Stimulated activated CD8-positive, alpha-beta memory T cell treated with anti-CD3 and anti-CD28 coated beads, Interleukin-4, amount 100 ng/mL, for 4 hours (primary cell): ENCODE measurements at regions not wholly inside any gene's neighbourhood (a gene's known extent, or its start where the extent isn't known, plus 50 kb on each side); places are given as distances from the start of the nearest gene placed in this dataset.
"Not testable (repeated sequence)": the region's sequence is repeated elsewhere in the genome, so short reads cannot be mapped to it uniquely, and the experiment has no call there.

Experiments used
- DNase-seq, 2 donors: peaks; one replicate each; pipeline ENCODE4 v3.0.0-alpha.2; 2020; ENCODE audit warnings: low read depth in 2 of 2, low spot score in 1 of 2

DNA sequence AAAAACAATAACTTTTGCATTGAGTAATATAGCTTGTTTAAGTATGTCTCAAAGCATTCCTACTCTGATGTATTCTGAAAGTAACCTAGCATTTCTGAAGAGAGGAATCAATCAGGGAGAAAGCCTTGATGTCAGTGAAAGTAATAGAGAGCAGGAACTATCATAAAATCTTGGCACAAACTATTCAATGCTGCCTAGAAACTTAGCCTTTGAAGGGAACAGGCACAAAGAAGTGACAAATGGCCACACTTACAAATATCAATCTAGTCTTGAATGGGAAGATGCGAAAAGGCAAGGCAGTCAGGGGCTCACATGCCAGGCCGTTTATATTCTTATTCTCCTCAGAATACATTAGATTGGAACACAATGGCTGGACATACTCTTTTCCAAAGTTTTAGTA, 576.5 kb upstream of the ANO3 start:
- no peak for DNase-seq

DNA sequence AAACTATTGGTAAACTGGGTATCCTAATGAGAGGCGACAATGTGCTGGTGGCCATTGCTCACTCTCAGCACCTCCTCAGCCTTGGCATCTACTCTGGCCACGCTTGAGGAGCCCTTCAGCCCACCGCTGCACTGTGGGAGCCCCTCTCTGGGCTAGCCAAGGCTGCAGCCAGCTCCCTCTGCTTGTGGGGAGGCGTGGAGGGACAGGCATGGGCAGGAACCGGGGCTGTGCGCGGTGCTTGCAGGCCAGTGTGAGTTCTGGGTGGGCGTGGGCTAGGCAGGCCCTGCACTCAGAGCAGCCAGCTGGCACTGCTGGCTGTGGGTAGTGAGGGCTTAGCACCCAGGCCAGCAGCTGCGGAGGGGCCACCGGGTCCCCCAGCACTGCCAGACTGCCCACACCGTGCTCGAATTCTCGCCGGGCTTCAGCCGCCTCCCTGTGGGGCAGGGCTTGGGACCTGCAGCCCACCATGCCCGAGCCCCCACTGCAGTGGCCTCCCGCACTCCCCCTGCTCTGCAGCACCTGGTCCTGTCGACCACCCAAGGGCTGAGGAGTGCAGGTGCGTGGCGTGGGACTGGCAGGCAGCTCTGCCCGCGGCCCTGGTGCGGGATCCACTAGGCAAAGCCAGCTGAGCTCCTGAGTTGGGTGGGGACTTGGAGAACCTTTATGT, 575.9 kb upstream of the ANO3 start:
- no peak for DNase-seq

DNA sequence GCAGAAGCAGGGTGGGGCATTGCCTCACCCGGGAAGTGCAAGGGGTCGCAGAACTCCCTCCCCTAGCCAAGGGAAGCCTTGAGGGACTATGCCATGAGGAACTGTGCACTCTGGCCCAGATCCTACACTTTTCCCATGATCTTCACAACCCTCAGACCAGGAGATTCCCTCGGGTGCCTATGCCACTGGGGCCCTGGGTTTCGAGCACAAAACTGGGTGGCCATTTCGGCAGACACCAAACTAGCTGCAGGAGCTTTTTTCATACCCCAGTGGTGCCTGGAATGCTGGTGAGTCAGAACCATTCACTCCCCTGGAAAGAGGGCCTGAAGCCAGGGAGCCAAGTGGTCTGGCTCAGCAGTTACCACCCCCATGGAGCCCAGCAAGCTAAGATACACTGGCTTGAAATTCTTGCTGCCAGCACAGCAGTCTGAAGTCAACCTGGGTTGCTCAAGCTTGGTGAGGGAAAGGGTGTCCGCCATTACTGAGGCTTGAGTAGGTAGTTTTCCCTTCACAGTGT, 573.7 kb upstream of the ANO3 start:
- no peak for DNase-seq

DNA sequence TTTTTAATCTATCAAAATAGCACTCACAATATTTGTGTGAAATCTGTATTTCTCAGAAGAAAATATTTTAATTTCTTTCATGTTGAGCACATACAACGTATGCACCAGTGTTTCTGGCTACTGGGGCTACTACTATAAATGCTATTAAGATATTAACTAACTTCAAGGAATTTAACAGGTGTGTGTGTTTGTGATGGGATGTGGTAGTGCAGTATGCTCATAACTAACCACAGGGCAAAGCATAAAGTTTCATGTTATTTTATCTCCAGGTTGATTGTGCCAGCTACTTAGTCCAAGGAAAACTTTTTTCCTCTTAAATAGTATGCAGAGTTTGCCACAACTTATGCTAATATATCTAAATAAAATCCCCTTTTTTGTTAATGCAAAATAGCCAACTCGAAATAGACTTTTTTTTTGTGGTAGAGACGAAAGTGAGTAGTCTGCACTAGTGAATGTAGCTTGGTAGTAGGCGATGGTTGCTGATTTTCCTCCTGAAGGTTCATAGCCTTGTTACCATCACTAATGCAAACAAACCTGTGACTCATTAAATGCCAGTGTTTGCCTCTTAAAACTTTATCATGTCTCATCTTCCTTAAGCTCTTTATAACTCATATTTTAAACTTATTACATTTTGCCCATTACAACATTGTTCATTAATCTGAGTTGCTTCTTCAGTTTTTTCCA, 565.5 kb upstream of the ANO3 start:
- DNase-seq = no peak

DNA sequence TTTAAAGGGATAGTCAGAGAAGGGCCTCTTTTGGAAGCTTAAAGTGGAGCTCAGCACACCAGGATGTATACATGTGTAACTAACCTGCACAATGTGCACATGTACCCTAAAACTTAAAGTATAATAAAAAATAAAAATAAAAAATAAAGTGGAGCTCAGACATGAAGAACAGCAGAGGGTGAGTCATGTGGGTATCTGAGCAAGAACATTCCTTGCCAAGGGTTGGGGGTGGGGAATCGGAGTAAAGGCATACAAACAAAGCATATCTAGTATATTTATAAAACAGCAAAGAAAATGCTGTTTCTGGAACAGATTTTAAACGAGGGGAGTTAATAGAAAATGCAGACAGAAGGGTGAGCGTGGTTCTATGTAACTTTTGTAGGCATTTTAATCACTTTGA, 562.6 kb upstream of the ANO3 start:
- DNase-seq = no peak

DNA sequence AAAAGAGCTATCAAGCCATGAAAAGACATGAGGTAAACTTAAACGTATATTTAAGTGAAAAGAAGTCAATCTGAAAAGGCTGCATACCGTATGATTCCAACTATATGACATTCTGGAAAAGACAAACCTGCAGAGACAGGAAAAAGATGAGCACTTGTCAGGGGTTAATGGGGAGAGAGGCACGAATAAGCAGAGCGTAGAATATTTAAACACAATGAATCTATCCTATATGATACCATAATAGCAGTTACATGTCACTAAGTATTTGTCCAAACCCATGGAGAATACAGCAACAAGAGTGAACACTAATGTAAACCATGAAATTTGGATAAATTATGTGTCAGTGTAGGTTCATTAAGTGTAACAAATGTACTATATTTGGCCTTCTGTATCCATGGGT, 560.3 kb upstream of the ANO3 start:
- DNase-seq = no peak

DNA sequence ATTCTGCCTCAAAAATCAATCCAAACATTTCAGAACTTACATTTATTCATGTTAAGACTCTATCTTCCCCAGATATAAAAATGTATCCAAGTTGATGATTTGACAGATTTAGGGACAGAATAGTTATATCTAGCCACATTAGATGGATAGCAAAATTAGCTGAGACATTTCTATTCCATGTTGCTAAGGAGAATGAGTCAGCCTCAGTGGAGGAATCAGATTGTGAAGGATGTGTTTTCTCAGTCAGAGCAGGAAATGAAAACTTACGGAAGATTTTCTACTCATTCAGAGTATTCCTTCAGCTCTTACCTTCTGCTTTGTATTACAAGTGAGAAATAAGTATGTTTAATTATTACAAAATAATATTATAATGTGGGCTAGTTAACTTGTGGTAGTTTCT, 556.3 kb upstream of the ANO3 start:
- DNase-seq = no peak

DNA sequence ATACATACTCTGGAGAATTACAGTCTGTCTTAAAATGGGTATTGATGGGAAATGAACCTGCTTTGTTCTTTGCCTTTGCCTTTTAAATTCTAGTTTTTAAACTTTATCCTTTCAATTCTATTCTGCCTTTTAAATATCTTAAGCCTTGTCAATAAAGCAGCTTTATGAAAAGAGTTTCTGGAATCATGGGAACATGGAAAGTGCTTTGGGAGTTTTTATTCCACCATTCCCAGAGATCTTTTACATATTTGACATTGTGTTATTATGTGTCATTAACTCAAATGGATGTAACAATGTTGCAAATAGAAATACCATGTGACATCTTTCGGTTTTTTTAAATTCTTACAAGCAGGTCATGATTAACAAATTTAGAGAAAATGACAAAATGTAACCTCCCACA, 555.7 kb upstream of the ANO3 start:
- DNase-seq = no peak

DNA sequence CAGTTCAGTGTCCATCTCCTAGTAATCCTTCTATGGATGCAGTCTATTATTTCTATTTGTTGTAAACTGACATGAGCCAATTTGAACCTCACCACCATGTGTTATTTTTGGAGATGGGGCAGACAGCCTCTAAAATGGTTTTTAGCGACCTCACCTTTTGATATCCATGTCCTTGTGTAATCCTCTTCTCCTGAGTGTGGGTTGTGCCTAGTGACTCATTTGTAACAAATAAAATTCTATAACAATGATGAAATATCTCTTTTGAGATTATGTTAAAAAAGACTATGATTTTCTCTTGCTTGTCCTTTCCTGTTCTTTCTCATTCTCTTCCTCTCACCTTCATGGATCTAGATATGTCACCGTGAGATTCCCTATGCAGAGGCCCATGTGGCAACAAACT, 554.6 kb upstream of the ANO3 start:
- DNase-seq = no peak

DNA sequence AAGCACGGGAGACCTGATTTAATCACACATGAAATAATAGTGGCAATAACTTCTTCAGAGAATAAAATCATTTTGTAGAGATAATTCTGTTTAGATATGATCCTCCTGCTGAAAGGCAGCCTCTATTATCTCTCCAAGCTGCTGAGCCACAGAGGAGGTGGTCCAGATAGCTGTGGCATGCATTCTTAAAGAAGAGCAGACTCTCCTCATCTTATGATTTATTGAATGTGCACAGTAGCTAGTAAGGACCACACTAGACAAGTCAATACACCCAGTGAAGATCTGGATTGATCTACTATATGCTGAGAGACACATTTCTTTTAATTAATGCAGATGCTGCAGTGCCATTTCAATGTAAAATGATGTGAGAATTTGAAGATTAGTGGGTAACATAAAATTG, 552.9 kb upstream of the ANO3 start:
- no peak for DNase-seq

DNA sequence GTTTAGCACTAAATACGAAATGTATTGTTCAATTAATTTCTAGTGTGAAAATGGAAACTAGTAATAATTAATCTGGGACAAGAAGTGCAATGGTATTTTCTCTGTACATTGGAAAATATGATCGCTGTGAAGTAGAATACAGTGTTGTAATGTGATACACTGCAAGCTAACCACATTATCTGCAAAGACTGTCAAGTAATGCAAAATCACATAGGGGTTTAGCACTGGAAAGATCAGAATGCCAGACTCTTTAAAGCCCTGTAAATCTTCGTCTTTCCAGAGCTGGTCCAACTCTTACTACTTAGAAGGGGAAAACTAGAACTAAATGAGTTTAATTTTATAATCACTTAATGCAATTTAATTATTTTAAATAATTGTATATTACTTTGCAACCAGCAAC, 544.5 kb upstream of the ANO3 start:
- DNase-seq = no peak

DNA sequence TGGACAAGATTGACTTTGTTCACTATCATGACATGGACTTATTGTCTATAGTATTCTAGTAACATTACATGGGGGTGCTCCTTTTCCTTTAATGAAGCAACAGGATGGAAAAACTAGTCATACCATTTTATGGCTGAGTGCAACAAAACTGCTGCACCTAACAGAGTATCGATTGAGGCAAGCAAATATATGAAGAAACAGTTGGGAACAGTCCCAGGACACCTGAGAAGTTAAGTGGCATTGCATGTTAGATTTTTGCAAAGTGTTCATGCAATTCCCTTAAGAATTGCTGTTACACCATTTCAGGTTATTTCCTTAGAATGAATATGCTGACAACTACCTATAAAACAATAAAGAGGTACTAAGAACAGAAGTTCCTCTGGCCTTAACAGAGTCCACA, 541.5 kb upstream of the ANO3 start:
- no peak for DNase-seq

DNA sequence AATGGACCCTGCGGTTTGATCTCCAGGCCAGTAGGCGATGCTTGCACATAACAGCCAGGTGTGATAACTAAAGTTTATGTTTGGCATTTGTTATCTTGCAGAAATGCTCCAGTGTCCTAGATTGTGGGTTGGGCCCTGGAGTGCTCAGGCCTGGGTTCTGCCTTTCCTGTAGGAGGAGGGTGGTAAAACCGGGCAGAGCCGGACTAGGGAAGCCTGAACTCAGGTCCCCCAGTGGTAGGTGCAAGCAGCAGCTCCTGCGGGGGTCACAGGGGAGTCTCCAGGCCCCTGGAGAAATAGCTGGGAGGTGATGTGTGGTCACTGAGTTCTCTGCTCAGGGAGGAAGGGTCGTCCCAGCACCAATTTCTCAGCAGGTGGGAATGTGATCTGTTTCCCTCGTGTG, 538.3 kb upstream of the ANO3 start:
- no peak for DNase-seq

DNA sequence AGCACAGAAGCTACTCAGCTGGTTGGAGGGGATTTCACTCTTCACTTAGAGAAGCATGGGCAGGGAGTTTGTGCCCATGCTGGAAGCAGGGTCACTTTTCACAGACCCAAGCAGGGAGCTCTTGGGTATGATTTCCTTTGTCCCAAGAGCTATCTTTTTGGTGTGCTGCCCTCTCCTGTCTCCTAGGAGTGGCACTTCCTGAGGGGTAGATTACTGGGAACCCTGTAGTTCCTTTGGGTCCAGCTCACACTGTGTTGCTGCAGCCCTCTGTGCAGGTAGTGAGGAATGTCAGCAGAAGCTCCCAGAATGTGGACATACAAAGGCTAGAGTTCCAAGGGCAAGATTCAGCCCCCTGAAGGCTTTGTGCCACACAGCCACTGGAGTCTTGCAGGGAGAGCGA, 537.1 kb upstream of the ANO3 start:
- no peak for DNase-seq

DNA sequence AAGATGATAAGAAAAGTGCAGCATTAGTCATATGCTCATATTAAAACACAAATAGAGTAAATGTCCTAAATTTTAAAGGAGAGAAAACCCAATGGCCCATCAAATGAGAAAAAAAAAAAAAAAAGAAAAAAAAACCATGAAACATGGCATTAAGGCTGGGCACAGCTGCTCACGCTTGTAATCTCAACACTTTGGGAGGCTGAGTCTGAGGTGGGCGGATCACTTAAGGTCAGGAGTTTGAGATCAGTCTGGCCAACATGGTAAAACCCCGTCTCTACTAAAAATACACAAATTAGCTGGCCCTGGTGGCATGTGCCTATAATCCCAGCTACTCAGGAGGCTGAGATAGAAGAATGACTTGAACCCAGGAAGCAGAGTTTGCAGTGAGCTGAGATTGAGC, 515.5 kb upstream of the ANO3 start:
- no peak for DNase-seq

DNA sequence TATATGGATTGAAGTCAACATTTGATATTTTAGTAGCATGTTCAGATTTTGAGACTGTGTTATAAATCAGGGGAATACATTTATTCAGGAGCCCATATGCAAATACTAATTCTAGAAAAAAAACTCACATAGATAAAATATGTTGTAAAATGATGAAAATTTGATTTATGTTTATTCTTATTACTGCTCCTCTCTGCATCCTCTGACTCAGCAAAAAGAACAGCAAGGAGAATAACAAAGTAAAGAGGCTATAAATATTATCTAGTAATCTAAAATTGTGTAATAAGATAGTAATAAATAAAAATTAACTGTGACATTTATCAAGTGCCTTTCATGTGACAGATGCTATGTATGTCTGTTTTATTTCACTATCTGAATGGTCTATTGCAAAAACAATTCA, 507.2 kb upstream of the ANO3 start:
- DNase-seq = no peak

DNA sequence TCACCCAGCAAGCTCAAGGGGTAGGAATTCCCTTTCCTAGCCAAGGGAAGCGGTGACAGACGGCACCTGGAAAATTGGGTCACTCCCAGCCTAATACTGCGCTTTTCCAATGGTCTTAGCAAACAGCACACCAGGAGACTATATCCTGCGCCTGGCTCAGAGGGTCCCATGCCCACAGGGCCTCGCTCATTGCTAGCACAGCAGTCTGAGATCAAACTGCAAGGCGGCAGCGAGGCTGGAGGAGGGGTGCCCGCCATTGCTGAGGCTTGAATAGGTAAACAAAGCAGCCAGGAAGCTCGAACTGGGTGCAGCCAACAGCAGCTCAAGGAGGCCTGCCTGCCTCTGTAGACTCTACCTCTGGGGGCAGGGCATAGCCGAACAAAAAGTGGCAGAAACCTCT, 500.4 kb upstream of the ANO3 start:
- not testable (repeated sequence) for DNase-seq

DNA sequence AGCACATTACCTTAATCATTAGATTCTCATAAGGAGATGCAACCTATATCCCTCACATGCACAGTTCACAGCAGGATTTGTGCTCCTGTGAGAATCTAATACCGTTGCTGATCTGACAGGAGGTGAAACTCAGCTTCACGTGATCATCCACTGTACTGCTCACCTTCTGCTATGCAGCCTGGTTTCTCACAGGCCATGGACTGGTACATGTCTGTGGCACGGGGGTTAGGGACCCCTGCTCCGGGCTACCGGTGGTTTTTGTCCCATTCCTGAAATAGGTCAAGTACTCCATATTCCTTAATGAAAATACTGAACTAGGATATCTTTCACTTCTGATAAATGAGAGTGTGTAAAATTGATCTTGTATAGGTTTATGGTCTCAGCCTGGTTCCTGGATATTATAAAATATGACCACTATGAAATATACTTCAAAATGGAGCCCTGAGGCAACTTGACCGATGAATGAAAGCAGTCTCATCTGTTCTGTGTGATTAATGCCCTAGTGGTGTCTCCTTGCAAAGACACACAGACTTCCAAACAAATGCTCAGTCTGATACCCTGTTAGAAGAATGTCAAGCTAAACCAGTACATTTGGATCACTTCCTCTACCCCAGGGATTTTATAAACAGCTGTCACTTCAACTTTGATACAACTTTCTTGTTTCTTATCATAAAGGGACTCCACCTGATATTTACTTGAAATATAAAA, 492.9 kb upstream of the ANO3 start:
- no peak for DNase-seq

DNA sequence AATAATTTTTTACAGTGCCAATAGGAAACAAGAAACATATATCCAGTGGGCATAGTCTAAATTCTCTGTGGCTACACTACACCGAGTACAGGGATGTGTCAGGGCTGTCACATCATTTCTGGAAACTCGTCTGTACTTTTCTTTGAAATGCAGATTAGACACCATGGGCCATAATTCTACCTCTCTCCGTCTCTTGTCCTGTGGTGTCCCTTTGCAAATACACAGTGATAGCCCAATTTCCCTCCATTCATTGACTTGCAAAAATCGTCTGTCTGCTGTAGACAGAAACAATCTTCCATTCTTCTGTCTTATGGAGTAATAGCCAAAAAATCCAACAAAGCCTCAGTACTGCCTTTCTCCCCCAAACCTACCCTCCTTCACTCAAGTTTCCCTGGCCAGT, 487.1 kb upstream of the ANO3 start:
- DNase-seq = no peak

DNA sequence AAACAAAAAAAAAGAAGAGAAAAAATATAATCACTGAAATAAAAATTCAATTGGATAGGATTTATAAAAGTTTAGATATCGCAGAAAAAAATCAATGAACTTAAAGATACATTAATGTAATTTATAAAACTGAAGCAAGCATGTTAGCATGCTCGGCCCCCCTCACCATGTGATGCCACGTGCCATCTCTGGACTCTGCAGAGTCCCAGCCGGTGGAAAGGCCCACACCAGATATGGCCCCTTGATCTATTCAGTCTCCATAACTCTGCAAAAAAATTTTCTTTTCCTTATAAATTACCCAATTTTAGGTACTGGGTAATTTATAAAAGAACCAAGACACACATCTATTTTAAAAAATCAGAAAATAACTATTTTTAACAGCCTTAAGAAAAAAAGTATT, 476.0 kb upstream of the ANO3 start:
- DNase-seq = no peak

DNA sequence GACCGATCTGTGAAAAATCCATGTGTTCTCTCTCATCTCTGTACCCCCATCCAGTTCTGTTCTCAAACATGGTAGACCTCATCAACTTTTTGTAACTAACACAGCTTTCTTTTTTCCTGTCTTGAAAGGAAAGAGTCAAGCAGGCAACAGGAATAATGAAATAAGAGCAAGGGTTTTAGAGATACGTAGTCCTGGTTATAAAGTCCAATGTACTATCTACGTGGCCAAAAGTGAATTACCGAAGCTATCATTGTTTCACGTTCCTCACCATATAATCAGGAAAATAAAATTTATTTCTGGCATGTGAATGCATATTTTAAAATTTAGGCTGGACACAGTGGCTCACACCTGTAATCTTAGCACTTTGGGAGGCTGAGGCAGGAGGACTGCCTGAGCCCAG, 472.2 kb upstream of the ANO3 start:
- DNase-seq = no peak

DNA sequence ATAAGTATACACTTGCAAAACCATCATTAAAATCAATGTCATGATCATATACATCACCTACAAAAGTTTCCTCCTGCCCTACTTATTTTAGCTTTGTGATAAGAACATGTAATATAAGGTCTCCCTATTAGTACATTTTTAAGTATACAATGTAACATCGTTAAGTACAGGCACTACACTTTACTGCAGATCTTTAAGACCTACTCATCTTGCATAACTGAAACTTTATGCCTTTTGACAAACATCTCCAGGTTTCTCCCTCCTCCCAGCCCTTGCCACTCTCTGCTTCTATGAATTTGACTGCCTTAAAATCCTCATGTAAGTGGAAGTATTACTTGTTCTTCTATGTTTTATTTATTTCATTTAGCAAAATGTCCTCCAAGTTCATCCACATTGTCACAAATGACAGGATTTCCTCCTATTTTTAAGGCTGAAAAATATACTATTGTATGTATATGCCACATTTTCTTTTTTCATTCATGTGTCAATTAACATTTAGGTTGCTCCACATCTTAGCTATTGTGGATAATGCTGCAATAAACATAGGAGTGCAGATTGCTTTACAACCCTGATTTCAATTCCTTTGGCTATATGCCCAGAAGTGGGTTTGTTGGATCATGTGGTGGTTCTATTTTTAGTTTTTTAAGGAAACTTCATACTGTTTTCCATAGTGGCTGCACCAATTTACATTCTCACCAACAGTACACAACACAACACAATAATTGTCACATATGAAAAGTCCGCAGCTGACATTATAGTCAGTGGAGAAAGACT, 471.1 kb upstream of the ANO3 start:
- no peak for DNase-seq
